CD4-positive, alpha-beta T cell treated with Interleukin-17A for 4 hours (primary cell): ENCODE measurements at regions not wholly inside any gene's neighbourhood (a gene's known extent, or its start where the extent isn't known, plus 50 kb on each side); places are given as distances from the start of the nearest gene placed in this dataset.

Source experiments
- DNase-seq: peaks from one replicate; pipeline ENCODE4 v3.0.0-alpha.2; 2020; ENCODE audit warnings: mixed read lengths

DNA sequence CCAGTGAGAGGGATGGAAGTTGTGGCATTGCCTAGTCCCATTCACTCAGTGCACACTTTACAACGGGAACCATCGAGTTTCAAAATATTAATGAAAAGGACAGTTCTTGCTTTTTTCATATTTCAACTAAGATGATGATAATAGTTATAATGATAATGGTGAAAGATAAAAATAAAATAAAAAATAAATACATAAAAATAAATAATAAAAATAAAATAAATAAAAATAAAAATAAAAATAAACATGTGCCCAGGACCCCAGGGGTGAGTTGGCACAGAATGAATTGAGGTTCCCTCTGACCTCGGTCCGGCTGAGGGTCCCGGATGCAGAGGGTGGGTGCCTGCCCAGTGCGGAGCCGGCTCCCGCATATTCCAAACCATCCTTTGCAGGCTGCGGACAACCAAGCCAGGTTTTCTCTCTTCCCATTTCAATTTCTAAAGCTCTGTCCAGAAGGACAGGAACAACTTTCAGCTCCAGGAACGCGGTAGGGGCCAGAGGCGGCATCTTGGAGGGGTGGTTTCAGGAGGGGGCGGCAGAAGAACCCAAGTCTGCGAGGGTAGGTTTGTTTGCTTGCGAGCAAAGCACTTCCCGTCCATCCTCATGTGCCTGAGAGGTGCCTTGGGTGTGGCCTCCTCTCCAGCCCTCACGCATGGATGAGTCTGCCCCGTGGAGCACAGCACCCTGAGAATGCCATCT is 236.8 kb downstream of the DLL1 start:
- no peak for DNase-seq

DNA sequence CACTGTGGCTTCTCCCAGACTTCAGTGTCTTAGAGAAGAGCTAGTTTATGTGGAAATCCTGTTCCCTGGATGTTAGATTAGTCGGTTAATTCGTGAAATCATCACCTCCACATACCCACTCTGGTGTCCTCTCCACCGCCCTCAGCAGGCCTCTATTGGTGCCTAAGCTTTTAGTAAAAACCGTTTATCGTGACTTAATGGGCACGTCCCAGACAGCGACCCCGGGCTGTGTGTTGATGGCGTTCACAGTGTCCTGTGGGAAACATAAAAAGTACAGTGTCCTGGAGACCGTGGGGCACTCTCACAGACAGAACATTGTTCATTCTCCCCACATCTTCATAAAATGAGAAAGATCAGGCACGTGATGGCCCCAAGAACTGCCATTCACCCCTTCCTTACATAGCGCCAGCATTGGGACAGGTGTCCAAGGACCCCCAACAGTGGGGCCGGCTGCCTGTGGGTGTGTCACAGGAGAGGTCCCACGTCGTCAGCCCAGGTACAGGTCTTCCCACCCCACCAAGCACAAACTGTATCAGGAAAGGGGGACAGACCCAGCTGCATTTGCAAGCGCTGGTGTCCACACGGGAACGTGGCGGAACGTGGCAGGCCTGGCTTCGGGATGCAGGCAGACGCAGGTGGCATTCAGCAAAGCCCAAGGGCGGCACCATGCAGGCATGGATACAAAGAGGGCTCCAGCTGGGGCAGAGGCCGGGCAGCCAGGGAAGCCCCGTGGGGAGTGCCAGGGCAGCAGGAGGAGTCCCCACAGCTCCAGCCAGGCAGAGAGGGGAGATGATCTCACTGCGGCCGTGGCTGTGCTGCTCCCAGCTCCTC is 237.7 kb downstream of the DLL1 start:
- no peak for DNase-seq

DNA sequence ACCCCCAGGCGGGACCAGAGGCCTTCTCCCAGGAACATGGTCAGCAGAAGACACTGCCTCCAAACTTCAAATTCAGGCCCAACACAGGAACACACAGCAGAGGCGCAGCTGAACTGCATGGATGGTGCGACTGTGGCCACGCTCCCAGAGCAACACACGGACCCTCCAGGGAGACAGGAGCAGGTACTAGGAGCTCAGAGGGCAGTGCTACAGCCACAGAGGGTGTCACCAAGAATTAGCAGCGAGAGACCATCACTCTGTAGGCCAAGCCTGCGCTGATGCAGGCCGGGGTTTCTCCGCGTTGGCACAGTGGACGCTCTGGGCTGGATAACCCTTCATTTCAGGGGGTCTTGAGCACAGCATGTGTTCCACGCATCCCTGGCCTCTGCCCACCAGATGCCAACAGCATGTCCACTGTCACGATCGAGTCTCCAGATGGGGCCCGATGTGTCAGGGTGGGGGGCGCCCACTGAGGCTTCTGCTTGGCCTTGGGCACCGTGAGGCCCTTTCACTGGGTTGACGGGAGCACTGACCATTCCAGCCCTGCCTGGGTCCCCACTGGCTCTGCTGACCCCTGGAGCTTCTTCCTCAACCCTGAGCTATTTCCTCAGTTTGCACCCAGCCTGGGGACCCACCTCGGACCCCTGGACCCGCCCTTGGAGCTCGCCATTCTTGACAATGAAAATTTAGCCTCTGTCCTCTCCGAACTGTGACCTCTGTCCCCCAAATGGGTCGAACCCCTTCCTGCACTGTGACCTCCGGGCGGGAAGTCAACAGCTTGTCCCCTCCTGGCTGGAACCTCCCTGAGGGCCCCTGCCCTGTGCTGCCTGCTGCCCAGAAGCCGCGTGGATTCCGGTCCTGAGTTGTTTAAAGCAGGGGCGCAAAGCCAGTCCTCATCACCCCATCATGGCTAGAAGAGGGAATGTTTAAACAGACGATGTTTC is 239.4 kb downstream of the DLL1 start:
- no peak for DNase-seq

DNA sequence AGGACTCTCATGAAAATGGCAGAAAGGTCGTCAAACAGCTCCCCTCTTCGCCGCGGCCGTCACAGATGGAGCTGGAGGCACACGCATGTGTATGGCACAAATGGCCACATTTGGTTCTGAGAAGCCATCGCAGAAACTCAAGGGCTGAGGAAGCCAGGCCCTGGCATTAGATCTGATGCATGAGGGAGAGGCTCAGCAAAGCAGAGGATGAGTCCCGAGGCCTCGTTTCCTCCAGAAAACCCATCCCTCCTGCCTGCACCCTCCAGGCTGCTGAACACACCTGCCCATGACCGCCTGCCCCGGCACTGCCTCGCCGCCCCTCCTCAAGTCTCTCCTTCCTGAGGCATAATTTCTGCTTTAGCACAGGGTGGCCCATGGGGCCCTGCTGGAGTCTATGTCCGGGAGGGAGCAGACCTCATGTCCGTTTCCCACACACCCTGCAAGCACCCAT is 240.3 kb downstream of the DLL1 start:
- no peak for DNase-seq

DNA sequence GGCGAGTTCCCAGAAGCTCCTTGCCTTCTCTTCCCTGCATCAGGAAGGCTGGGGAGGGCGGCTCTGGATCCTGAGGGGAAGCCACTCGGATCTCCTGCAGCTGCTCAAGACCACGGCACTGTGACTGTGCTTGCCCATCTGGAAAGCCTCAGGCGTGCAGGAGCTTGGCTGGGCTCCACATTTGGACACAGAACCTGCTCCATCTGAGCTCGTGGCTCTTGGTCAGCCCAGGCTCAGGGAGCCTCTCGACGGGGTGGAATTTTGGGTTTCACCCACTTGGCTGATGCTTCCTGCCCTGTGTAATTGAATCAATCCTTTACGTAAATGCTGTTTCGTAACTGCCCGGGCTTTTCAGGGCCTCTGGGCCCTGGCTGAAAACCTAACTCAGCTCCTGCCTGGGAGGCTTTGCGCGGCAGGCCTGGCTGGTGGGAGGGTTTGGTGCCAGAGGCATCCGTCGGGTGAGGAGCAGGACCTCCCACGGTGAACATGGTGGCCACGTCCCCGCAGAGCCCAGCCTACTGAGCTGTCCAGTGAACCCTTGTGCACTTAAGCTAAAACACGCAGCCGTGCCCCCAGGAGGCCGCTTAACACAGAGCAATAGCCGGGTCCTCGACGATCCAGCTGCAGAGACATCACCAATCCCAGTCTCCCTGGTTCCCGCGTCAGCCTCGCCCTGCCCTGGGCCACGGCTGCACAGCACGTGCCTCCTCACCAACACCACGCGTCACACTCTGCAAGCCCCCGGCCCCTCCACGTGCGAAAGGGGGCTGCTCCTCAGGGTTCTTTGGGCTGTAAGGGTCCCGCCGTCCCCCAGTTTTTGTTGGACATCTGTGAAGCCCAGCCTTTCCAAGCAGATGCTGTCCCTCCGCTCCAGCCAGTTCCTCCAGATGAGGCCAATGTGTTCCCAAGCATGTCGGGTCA is 241.0 kb downstream of the DLL1 start:
- no peak for DNase-seq

DNA sequence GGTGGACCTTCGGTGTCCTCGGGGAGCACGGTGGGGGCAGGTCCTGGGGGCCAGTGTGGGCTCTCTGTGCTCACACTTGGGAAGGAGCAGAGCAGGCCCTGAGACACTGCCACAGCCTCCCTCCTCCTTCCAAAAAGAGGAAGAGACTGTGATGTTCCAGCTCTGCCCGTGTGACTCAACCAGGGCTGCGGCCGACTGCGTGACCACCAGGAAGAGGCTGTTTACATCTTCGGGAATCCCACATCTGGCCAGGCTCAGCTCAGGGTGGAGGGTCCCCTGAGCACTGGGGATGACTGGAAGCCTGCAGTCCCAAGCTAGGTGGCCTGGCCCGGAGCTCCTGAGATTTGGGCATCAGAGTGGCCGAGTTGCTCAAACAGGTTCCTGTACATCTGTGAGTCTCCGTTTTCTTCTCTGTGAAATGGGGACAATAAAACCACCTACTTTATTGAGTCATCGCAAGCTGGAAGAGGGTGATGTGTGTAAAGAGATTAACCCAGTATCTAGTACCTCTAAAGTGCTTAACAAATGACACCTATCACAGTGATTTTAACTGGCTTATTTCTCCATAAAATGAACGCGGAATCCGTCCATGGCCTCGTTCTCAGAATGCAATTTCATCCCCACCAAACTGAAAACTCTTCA is 242.1 kb downstream of the DLL1 start:
- no peak for DNase-seq

DNA sequence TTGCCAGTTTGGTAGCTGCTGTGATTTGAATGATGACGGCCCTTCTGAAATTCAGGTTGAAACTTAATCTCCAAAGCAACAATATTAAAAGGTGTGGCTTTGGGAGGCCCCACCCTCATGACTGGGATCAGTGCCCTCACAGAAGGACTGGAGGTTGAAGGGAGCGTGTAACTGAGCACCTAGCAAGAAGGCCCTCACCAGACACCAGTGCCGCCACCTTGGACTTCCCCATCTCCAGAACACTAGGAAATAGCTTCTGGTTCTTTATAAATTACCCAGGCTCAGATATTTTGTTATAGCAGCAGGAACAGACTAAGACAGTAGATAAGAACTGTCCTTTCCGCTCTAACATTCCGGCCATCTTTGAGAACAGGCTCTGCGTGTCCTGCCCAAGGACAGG is 243.1 kb downstream of the DLL1 start:
- DNase-seq: no peak

DNA sequence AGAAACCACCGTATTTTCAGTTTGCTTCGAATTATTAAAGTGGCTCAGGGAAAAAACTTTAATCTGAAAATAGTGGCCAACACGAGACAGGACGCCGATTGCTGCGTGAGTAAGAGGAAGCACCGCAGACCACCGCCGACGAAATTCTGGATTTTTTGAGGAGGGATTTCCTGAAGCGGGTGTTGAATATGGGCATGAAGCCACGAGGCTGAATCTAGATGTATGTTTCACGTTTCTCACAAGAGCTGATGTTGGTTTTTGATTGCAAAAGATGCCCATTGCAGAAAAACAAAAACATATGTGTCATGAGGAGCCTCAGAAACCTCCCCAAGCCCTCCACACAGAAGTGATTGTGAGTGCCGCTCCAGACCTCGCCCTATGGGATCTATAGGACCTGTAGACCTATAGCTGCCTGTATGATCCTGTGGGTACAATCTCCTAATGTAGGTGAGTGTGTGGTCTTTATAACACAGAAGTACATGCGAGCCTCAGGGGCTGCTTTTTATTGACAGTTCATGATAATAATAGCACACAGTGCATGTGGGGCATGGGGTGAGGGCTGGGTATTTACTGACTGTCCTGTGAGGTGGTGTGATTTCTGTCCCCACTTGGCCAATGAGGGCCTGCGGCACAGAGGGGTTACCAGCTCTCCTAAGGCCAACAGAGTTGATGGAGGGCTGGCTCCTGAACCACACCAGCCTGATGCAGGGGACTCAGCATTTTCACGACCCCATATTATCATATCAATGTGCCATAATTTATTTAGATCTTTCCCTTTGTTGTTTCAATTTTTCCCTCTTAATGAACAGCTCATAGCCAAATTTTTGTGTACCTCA is 243.9 kb downstream of the DLL1 start:
- no peak for DNase-seq

DNA sequence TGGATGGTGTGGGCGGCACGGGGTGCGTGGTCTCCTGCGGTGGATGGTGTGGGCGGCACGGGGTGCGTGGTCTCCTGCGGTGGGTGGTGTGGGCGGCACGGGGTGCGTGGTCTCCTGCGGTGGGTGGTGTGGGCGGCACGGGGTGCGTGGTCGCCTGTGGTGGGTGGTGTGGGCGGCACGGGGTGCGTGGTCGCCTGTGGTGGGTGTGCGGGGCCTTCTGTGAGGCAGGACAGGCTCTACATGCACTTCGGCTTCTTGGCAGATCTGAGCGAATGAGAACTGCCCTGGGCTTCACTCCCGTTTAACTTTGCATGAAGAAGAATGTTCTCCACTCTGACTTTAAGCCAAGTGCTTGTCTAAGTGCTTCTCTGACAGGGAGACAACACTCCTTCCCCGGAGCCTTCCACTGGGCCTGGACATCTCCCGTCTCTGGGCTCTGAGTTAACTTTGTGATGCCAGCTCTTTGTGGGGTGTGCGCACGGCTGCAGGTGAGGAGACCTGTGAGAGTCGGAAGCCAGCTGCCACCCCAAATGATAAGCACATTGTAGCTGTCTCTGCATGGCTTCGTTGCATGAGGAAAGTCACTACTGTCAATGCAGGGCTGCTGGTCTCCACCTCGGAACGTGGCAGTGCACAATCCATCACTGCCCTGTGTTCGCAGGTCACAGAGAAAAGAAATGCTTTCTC is 244.8 kb downstream of the DLL1 start:
- DNase-seq: no peak

DNA sequence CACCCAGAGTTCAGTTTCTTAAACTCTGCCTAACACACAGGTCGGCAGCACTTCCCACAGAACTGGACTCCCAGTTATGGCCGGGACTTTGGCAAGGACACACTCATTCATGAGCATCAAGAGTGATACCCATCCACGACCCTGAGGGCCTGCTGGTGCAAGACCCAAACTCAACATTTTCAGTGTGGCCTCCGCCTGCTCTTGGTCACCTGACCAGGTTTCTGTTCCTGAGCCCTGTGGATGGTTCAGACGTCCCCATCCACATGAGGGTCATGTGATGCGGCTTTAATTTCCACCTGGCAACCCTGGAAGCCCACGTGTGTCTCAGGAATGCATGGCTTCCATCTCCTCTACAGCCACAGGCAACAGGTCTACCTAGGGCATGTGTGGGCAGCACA is 245.3 kb downstream of the DLL1 start:
- no peak for DNase-seq

DNA sequence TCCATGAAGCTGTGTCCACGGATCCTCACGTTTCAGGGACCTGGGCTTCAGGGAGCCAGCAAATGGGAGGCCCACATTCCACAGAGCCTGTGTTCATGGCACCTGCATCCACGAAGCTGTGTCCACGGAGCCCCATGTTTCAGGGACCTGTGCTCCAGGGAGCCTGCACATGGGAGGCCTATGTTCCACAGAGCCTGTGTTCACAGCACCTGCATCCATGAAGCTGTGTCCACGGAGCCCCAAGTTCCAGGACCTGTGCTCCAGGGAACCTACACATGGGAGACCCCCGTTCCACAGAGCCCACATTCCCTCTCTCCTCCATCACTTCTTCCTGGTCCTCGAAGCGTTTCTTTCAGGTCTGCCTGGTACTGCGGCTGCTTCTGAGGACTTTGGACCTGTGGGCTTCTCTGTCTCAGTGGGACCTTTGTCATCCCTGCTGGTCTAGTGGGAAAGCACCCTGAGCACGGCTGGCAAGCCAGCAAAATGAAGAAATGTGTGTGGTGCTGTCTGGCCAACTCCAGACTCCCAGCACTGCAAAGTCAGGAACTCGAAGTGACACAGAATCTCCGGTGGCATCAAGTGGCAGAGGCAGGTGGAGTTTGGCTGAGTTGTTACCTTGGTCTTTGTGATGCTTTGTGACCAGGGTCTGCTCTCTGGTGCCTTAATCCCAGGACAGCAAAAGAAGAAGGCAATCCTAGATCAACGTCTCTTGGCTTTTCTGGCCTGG is 245.9 kb downstream of the DLL1 start:
- DNase-seq: no peak

DNA sequence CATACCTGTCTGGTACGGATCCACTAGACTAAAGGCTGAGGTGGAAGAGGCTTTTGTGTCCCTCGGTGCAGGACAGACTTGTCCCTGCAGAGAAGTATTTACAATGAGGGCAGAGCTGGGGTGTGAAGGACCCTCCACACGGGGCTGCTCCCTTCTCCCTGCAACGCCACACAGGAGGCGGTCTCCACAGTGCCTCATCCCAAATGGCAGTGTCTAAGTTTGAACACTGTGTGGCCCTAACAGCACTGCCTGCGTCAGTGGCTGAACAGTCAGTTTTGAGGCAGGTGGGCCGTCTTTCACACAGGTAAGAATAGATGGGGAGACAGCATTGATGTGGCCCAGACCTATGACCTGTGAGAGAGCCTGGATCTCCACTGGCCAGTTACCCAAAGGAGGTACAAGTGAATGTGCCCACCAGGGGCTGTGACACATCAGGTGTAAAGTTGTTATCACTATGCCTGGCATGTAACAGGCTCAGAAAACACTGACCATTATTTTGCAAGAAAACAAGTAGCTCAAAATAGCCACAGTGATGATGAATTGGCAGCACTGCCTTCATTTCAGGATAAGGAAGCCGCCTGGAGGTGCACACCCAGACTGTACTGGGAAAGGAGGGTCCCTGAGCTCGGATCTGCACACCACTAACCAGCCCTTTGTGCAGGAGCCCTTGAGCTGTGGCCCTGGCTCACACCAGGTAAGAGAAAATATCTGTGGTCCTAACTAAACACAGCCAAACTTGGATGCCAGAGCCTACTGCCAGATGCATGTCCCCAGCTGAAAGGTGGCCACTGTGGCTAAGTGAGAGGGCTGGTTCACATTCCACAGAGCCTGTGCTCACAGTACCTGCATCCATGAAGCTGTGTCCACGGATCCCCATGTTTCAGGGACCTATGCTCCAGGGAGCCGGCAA is 246.7 kb downstream of the DLL1 start:
- DNase-seq: no peak

DNA sequence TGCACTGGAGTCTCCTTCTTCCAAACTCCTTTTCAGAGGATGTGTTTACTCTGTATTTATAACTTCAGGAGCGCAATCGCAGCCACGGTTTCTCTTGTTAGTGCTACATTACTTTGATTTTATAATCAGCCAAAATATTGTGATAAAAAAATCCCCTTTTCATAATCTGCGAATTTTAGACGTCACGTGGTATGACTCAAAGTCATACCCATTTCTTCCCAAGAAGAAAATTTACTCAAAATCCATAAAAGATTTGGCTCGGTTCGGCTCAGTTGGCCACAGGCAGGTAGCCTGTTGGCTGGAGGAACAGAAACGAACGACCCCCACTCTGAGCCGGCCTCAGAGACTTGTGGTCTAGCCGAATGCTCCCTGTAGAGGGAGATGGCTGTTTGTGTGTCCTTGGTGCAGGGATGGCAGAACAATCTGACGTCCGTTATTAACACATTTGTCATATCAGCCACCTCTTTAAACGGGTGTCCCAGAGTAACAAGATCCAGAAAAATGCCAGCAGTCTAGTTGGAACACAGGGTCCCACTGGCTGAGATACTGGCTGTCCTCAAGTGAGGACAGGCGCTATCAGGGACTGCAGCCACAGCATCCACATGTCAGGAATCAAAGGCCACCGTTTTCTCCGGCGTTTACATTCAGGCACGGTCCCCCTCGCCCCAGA is 247.6 kb downstream of the DLL1 start:
- DNase-seq: no peak

DNA sequence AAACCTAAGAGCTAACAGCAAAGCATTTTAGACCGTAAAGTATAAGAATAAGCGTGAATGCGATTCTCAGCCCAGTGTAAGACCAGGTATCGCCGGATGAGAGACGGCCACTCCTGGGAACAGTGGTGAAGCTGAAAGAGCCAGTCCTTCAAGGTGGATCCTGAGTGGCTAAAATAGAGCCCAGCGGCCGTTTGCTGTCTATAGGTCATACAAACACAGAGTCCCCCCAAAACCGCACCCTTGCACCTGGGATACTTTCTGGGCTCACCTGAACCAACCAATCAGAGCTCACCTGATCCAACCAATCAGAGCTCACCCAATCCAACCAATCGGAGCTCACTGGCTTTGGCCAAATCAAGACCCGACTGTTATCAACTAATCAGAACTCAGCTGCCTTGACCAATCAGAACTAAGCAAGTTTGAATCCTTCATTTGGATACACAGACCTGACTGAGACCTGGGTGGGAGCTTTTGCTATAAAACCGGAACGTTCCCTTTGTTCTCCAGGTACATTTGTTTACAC is 248.2 kb downstream of the DLL1 start:
- DNase-seq: no peak

DNA sequence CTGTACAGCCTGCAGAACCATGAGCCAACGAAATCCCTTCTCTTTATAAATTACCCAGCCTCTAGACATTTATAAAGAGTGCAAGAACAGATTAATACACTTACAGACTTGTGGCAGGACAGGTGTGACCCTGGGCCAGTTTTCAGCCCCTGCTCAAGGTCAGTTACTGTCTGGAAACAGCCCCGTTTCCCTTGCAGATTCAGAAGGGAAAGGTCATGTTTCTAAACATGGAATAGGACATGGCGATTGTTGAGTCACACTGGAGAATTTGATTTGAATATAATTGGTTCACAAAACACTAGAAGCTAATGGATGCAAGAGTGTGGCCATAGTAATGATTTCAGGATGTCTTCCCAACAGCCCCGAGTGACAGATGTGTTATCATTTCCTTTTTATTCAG is 248.8 kb downstream of the DLL1 start:
- no peak for DNase-seq

DNA sequence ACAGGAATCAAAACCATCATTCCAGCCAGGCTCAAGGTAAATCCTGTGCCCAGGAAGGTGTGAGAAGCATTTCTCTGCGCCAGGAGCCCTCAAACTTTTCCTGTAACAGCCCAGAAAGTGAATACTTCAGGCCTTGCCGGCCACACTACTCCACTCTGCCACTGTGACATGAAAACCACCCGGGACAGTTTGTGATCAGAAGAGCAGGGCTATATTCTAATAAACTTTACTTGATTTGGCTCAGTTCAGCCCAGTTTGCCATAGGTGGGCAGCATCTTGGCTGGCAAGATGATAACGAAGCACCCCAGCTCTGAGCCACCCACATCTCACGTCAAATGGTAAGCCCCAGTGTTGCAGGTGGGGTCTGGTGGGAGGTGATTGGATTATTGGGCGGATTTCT is 249.4 kb downstream of the DLL1 start:
- no peak for DNase-seq

DNA sequence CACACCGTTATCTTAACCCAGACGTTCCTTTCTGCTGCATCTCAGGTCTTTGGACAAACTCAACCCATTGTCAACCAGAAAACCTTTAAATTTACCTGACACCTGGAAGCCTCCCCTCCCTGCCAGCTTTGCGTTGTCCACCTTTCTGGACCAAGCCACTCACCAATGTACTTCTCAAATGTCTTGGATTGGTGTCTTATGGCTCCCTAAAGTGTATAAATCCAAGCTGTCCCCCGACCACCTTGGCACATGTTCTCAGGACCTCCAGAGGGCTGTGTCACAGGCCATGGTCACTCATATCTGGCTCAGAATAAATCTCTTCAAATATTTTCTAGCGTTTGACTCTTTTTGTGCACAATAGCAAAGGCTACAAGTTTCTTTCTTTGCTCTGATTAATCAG is 250.0 kb downstream of the DLL1 start:
- no peak for DNase-seq
